Hepatocyte (in vitro differentiated cells): ENCODE measurements at regions not wholly inside any gene's neighbourhood (a gene's known extent, or its start where the extent isn't known, plus 50 kb on each side); places are given as distances from the start of the nearest gene placed in this dataset.

Source experiments
- EZH2 ChIP-seq: fragments of 200-600 bp; sonication (generic); IDR thresholded peaks from 2 replicates; pipeline ENCODE4 v1.6.1; 2016; ENCODE audit warnings: antibody characterized with exemption, mild to moderate bottlenecking, borderline replicate concordance
- TF ChIP-seq, protein P1 (sequence below): fragments of 200-600 bp; sonication (generic); IDR thresholded peaks from 2 replicates; pipeline ENCODE4 v1.5.1; 2016; ENCODE audit warnings: antibody characterized with exemption, mild to moderate bottlenecking; ENCODE audit not compliant: poor library complexity

DNA sequence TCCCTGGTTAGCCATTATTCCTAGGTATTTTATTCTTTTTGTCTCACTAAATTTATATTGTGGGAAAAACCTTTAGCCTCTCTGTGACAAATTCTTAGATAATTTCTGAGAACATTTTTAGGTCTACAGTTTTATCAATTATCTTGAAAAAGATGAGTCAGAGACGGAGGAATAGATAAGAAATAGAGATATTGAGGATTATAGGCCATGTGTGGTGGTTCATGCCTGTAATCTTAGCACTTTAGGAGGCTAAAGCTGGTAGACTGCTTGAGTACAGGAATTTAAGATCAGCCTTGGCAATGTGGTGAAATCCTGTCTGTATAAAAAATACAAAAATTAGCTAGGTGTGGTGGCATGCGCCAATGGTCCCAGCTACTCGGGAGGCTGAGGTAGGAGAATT, 960.2 kb downstream of the SQOR start:
- TF ChIP-seq, protein P1, sequence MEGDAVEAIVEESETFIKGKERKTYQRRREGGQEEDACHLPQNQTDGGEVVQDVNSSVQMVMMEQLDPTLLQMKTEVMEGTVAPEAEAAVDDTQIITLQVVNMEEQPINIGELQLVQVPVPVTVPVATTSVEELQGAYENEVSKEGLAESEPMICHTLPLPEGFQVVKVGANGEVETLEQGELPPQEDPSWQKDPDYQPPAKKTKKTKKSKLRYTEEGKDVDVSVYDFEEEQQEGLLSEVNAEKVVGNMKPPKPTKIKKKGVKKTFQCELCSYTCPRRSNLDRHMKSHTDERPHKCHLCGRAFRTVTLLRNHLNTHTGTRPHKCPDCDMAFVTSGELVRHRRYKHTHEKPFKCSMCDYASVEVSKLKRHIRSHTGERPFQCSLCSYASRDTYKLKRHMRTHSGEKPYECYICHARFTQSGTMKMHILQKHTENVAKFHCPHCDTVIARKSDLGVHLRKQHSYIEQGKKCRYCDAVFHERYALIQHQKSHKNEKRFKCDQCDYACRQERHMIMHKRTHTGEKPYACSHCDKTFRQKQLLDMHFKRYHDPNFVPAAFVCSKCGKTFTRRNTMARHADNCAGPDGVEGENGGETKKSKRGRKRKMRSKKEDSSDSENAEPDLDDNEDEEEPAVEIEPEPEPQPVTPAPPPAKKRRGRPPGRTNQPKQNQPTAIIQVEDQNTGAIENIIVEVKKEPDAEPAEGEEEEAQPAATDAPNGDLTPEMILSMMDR: no peak
- no peak for TF ChIP-seq EZH2
